ENCODE measurements at regions not wholly inside any gene's neighbourhood (a gene's known extent, or its start where the extent isn't known, plus 50 kb on each side); places are given as distances from the start of the nearest gene placed in this dataset.

DNA sequence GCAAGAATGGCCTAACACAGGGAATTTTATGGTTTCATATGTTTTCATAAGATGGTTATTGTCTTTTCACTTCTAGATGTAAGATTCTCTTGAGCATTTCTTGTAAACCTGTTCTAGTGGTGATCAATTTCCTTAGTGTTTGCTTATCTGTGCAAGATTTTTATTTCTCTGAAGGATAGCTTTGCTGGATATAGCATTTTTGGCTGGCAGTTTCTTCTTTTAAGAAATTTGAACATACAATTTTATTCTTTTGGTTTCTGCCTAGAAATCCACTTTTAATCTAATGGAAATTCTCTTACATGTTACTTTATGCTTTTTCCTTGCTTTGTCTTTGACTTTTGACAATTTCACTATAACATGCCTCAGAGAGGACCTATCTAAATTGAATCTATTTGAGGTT lies 276.5 kb upstream of the SFRP2 start:
- H3K9me2 ChIP-seq (ENCODE audit: insufficient read depth) = no peaks in the 10 kb centered on the region
- DNase-seq = no peak
- no TSS peak for BruUV-seq (replicated peaks)
- H3K27me3 ChIP-seq (ENCODE audit: insufficient read depth, low read depth) = no peaks in the 10 kb centered on the region
- H4K20me1 ChIP-seq (ENCODE audit: insufficient read depth) = no peaks in the 10 kb centered on the region
- intact Hi-C loops (cut with micrococcal nuclease; ENCODE audit: unreplicated experiment) = no loop called here
- no peak overlapping the region for H3K27ac ChIP-seq
- no peaks in the 10 kb centered on the region for H3K9me3 ChIP-seq (ENCODE audit: insufficient read depth, low read depth)
- no peak for TF ChIP-seq CTCF (conservative IDR thresholded peaks at IDR 0.05)
- no peak for TF ChIP-seq EZH2 (IDR thresholded peaks at IDR 0.05; ENCODE audit: low read depth)
- H3K4me2 ChIP-seq = no peak overlapping the region
- H3K4me1 ChIP-seq (replicated peaks; ENCODE audit: insufficient read depth) = no peaks in the 10 kb centered on the region
- no peaks in the 10 kb centered on the region for H3F3A ChIP-seq (ENCODE audit: insufficient read depth, low read depth)
- POLR2A ChIA-PET (ENCODE audit: unreplicated experiment) = no interaction called here
- H3K36me3 ChIP-seq (ENCODE audit: low read depth) = no peaks in the 10 kb centered on the region
- no peak overlapping the region for H2AFZ ChIP-seq
- H3K4me3 ChIP-seq = no peak overlapping the region
- H3K79me2 ChIP-seq (ENCODE audit: low read depth) = no peaks in the 10 kb centered on the region
- CTCF ChIA-PET = no interaction called here

DNA sequence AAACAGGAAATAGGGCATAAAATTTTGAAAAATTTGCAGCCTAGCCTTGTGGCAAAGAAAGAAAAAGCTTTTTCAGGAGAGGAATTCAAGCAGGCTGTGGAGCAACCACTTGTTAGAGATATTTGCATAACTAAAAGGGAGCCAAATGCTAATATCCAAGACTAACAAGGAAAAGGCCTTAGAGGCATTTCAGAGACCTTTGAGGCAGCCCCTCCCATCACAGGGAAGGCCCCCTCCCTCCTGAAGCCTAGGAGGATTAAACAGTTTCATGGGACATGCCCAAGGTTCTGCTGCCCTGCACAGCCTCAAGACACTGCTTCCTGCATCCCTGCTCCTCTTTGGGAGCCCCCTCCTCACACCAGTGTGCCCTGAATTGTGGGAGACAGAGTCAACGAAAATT lies 275.4 kb upstream of the SFRP2 start:
- intact Hi-C loops (cut with micrococcal nuclease; ENCODE audit: unreplicated experiment) = no loop called here
- ChIA-PET POLR2A (ENCODE audit: unreplicated experiment) (no interaction called here), CTCF (no interaction called here)
- H4K20me1 ChIP-seq (ENCODE audit: insufficient read depth) = no peaks in the 10 kb centered on the region
- no peaks in the 10 kb centered on the region for H3K9me2 ChIP-seq (ENCODE audit: insufficient read depth)
- no peak for TF ChIP-seq EZH2 (IDR thresholded peaks at IDR 0.05; ENCODE audit: low read depth)
- no peak for TF ChIP-seq CTCF (conservative IDR thresholded peaks at IDR 0.05)
- no TSS peak for BruUV-seq (replicated peaks)
- H3K4me3 ChIP-seq = no peak overlapping the region
- H3K27me3 ChIP-seq (ENCODE audit: insufficient read depth, low read depth) = no peaks in the 10 kb centered on the region
- H2AFZ ChIP-seq = no peak overlapping the region
- no peak overlapping the region for H3K27ac ChIP-seq
- no peaks in the 10 kb centered on the region for H3K36me3 ChIP-seq (ENCODE audit: low read depth)
- DNase-seq = no peak
- no peaks in the 10 kb centered on the region for H3K79me2 ChIP-seq (ENCODE audit: low read depth)
- no peaks in the 10 kb centered on the region for H3K4me1 ChIP-seq (replicated peaks; ENCODE audit: insufficient read depth)
- H3K4me2 ChIP-seq = no peak overlapping the region
- no peaks in the 10 kb centered on the region for H3K9me3 ChIP-seq (ENCODE audit: insufficient read depth, low read depth)
- H3F3A ChIP-seq (ENCODE audit: insufficient read depth, low read depth) = no peaks in the 10 kb centered on the region

DNA sequence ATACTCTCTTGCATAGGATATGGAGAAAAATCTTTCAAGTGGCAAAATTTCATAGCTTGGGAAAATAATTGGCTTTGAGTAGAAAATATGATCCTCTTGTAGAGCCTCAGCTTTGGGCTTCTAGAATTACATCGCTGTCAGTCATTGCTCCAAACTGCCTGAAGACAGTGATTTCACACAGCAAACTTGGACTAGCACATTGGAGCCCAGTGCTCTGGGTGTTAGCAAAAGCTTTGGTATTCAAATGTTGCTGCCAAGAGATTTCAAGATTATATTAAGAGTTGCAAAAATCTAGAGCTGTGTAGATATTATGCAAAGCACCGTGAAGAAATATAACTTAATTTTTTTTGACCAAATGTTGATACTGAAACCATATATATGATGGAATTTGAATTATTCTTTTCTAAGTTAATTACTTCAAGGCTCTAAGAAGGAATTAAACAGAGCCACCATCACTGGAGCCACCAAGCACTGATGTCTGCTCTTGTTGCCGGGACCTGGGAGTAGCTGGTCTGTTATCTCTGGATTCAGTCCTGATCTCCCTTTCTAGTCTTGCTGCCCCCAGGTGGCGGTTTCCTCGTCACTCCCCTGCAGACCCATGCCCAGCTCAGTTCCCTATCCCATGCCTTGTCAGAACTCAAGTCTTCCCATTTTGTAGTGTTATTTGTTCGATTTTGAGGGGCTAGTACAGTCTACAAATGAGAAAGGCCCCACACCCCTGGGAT lies 260.7 kb upstream of the SFRP2 start:
- Histone ChIP-seq H3K79me2 (ENCODE audit: low read depth) (no peaks in the 10 kb centered on the region), H3K27me3 (ENCODE audit: insufficient read depth, low read depth) (no peaks in the 10 kb centered on the region), H3K9me2 (ENCODE audit: insufficient read depth) (no peaks in the 10 kb centered on the region), H3F3A (ENCODE audit: insufficient read depth, low read depth) (no peaks in the 10 kb centered on the region), H2AFZ (no peak overlapping the region), H3K27ac (no peak overlapping the region), H4K20me1 (ENCODE audit: insufficient read depth) (no peaks in the 10 kb centered on the region), H3K9me3 (ENCODE audit: insufficient read depth, low read depth) (no peaks in the 10 kb centered on the region), H3K4me2 (no peak overlapping the region), H3K4me1 (replicated peaks; ENCODE audit: insufficient read depth) (no peaks in the 10 kb centered on the region), H3K36me3 (ENCODE audit: low read depth) (no peaks in the 10 kb centered on the region), H3K4me3 (no peak overlapping the region)
- DNase-seq = no peak
- no TSS peak for BruUV-seq (replicated peaks)
- TF ChIP-seq EZH2 (IDR thresholded peaks at IDR 0.05; ENCODE audit: low read depth) (no peak), CTCF (conservative IDR thresholded peaks at IDR 0.05) (no peak)
- ChIA-PET CTCF (no interaction called here), POLR2A (ENCODE audit: unreplicated experiment) (no interaction called here)
- intact Hi-C loops (cut with micrococcal nuclease; ENCODE audit: unreplicated experiment) = no loop called here
